ENCODE measurements at regions not wholly inside any gene's neighbourhood (a gene's known extent, or its start where the extent isn't known, plus 50 kb on each side); places are given as distances from the start of the nearest gene placed in this dataset.

DNA sequence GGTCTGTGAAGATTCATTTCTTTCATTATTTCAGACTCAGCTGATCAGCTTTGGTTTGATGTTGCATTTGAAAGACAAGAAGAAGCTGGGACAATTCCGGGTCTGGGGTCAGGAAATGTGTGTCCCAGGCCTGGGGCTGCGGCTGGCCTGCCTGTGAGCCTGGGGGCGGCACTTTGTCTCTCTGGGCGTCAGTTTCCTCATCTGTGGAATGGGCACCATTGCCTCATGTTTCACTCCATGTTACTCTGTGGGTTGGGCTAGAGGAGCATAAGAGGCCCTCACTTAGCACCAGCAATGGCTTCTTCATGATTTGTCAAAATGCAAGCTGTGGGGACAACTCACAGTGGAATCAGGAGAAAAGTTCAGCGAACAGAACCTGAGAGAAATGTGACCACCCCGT lies 570.1 kb downstream of the VRK1 start:
- DNase-seq = no peak

DNA sequence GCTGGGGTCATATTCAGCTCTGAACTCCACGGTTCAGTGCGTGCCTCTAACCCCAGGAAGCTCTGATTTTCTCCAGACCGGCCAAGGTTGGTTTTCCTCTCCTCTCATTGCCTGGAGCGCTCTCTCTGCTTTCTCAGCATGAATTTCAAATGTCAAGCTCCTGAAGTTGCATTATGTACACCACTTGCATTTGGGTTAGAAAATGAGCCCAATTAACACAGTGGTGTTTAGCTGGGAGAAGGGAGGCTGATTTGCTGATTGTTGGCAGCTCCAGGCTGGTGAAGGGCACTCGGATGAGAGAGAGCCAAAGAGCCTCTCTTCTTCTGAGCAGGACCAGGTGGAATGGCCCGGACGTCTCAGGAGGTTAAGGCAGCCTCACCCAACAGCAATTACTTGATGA lies 570.9 kb downstream of the VRK1 start:
- no peak for DNase-seq

DNA sequence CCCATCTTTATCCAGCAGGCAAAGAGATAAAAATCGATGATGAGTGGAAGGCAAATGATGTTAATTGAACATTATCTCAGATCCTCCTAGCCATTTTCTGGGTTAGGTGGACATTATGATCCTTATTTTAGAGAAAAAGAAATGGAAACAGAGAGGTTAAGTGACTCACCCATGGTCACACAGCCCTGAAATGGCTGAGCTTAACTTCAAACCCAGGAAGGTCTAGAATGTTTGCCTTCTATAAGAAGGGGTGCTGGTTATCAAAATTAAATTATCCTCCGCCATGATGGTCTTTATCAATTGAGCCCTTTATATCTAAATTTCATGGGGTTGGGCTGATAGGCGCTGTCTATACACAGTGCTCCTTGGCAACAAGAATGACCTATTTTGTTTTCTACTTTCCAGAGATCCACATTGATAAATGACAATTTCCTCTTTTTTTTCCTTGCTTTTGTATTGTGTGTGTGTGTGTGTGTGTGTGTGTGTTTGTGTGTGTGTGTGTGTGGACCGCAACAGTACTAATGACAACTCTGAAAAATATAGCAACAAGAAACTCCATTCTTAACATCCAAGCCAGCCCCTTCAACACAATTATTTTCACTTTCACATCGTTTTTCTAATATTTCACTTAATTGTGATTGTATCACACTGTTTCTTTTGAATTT lies 571.9 kb downstream of the VRK1 start:
- DNase-seq = no peak

DNA sequence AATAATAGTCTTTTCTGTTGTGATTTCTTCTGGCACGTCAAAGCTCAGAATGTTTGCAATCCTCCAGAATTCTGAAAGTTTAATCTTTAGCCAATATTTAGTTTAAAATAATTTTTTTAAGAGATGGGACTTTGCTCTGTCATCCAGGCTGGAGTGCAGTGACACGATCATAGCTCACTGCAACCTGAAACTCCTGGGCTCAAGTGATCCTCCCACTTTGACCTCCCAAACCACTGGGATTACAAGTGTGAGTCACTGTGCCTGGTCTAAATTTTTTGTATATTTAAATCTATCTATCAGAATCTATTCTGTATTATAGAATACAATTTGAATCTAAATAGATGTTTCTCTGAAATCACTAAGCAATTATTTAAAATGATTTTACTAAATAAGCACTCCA lies 572.7 kb downstream of the VRK1 start:
- no peak for DNase-seq

DNA sequence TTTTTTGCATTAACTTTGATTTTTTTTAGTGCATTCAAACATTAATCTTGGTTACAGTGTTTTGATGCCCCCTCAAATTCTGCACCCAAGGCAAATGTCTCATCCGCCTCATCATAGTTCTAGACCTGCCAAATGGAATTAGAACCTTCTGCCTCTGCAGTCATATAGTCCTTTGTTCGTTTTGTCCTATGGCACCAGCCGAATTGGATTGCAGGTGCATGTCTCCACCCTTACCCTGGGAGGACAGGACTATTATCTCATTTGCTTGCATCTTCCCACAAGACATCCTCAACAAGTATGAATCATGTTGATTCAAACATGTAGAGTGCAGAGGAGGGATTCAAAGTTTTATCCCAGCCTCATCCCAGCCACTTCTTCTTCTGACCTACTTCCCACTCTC lies 579.1 kb downstream of the VRK1 start:
- DNase-seq = no peak

DNA sequence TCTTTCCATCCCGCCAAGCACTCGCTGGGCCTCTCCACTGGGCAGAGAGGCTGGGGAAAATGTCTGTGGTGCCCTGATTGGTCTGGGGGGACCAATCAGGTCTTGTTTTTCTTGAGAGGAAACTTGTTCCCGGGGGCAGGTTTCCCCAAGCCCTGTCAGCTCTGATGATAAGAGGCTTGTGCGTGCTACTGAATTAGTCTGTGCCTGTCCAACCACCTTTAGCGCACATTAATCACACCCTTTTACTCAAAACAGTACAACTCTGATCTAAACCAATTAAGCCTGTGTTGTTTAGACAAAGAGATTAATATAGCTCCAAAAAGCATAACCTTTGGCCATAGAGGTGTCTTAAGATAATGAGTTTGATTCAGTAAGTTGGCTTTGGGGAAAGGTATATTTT lies 580.4 kb downstream of the VRK1 start:
- no peak for DNase-seq

DNA sequence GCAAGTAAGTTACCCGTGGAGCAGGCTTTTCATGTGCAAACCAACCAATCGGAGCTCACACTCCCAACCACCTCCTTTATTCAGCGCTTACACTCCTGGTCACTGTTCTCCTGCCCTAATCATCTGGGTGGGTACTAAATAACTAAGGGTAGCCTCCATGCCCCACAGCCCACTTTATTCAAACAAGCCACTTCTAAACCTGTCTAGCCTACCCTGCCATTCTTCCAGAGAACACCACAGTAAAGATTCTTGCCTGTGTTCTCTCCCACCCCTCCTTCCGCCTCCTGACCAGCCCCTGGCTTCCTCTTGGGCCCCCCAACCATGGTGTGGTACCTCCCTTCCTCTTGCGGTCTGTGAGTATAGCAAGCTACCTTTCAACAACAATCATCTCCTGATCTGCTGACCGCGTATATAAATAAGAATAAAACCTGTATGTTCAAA lies 581.9 kb downstream of the VRK1 start:
- no peak for DNase-seq

DNA sequence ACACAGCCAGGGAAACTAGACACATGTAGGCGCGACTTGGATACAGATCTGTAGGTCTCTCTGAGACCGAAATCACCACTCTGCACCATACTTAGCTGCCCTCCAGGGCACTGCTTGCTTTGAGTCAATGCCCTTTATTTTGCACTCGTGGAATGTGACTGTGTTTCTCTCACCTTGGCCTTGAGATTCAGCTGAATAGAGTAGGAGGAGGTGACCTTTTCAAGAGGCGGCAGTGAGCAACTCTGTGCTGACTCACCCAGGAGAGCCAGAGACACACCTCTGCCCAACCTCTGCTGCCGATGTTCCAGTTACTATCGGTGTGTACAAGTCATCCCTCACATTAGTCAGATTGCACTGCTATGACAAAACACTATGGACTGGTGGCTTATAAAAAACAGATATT lies 583.4 kb downstream of the VRK1 start:
- no peak for DNase-seq

DNA sequence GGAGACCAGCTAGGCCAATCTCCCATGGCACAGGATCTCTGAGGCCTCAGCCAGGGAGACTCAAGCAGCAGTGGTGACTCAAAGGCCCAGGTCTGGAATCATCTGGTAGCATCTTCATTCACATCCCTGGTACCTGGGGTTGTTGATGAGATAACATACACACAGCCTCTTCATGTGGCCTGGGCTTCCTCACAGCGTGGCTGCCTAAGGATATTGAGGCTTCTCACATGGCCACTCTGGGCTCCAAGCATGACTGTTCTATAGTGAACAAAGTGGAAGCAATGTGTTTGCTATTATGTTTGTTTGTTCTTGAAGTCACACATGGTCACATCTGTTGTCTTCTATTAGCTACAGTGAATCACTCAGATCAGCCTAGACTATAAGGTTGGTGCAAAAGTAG lies 584.1 kb downstream of the VRK1 start:
- DNase-seq = no peak

DNA sequence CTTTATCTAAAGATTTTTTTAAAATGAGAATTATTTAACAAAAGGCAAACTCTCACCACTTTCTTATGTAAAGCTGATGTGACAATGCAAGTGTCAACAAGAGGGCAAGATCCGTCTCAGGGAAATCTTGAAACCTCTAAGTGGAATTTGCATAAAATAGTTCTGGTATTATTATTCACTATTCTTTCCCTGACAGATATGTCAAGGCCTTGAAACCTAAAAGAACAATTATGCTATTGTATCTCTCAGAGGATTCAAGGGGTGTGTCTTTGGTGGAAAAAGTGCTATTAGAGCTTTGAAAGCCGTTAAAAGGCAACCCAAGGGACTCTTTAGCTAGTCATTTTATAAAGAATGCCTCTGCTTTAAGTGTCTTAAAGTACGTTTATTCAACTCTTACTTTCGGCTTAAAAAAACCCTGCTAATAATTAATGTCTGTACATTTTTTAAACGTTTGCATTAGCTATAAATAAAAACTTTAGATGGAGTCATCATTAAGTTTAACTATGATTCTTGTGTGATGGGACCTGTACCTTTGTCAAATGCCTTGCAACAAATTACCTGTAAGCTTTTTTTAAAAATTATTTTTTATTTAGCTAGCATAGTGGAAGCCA lies 585.5 kb downstream of the VRK1 start:
- no peak for DNase-seq

DNA sequence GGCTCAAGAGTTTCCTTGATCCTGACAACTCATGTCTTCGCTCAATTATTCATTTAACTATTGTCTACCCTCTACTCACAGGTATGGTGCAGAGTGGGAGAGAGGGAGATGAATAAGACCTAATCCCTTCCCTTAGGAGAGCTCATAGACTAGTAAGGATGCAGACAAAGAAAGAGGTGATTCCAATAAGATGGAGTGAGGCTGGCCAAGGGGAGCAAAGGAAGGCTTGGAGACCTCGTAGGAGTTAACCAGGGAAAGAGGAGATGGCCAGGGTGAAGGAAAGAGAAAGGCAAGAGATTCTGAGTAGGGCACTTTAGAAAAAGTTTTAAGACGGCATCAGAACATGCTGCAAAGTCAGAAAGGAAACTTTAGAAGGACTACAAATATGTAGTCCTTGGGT lies 588.5 kb downstream of the VRK1 start:
- no peak for DNase-seq

DNA sequence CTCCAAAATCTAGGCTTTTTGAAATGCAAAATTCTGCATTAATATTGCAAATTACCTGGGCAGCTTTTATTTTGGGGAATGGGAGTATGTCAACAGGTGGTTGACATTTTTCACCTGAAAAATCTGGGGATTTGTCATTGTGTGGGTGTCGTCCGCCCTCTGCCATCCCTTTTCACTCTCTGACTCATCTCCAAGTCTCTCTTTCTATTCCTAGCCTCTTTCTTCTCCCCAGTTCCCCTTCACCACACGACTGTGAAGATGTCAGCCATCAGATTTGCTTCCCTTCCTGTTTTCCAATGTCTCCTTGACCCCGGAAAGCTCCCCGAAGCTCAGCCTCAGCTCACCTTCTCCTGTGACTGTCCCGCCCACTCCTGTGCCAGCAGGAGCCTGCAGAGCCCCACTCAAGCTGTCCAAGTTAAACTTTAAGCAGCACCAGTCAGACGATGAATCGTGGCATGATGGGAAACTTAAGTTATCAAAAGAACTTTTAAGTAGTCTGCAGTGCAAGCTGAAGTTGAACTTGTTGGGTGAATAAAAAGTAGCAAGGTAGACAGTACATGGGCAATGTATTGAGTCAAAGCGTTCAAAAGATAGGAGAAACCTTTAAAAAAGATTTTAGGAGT lies 590.2 kb downstream of the VRK1 start:
- DNase-seq = no peak

DNA sequence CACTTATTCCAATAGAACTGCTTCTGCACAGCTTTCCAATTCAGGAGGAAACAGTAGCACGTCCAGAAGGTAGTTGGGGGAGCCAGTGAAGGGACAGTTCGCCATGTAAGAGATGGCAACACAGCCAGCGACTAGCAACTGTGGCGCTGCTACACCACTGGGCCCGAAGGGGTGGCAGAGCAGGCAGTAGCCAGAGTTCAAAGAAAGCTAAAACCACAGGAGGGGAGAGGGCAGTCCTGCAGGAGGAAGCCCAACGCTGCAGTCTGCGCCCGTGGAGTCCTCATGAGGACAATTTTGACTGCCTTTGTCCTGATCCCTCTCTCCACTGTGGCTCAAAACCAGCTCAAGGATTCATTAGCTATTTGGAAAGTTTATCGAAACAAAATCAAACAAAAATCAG lies 591.2 kb downstream of the VRK1 start:
- DNase-seq = no peak

DNA sequence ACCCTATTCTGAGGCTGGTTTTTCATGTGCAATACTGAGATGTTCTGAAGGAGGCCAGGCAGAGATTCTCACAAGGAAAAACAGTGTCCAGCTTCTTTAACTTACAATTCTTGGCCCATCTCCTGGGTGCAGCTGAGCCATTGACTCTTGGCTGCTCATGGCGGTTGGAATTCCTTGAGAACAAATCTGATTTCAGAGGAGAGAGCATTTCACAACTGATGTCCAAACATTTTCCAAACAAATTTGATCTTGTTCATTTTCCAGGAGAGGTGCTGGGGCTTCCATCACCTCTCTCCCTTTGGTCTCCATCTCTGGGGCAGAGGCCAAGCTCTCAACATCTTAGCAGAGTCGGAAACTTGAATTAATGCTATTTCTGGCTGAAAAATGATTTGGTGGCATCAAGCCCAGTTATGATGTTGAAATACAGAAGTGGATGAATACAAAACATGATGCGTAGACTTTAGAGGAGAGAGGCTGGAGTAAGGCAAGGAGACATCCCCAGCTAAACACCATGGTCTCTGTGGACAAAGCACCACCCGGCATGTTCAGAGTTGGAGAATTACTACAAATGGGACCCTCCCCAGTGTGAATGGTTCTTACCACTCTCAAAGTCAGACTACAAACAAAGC lies 593.0 kb downstream of the VRK1 start:
- no peak for DNase-seq

DNA sequence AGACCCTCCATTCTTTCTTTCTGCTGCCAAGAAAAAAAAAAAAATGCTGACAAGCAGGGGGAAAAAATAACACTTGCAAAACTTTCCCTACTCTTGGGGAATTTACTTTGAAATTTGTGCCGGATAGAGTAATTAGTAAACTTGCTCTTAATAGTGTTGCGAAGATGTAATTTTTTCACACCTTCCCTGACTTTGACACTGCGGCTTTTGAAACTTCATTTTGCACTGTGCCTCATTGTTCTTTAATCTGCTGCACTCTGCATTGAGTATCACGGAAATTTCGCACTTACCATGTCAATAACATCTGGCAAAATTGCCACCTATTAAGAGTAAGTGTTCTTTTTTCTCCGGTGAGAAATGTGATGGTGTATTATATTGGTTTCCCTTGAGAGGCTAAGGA lies 596.1 kb downstream of the VRK1 start:
- DNase-seq = no peak

DNA sequence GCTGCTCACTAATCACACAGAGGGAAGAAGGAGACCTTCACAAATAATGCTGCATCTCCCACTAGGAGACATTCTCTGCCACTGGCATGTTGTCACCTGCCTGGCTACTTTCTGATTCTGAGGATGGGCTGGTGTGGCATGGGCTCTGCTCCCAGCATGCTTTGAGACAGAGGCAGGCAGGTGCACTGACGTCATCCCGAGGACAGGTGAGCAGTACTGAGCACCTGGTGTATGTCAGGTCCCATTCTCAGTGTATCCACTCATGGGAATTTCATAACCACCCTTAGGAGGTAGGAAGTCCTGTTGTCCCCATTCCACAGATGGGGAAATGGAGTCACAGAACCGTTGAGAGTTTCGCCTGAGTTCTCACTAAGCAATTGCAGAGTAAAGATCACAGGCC lies 597.9 kb downstream of the VRK1 start:
- no peak for DNase-seq

DNA sequence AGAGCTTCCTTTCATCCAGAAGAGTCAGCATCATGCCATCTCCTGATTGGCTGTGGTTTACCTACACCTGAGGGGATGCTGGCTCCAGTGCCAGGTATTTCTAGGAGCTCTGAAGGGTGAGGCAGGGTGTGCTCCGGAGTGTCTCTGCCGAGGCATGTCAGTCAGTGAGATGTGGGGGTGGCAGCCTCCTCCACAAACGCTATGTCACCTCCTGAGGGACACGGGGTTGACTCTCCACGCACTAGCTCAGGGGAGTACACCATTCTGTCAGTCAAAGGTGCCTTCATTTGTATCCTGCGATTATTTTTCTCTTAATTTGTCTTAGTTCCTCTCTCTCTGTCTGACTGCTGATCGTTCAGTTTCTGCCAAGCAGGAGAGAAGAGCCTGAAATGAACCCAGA lies 604.5 kb downstream of the VRK1 start:
- DNase-seq = no peak

DNA sequence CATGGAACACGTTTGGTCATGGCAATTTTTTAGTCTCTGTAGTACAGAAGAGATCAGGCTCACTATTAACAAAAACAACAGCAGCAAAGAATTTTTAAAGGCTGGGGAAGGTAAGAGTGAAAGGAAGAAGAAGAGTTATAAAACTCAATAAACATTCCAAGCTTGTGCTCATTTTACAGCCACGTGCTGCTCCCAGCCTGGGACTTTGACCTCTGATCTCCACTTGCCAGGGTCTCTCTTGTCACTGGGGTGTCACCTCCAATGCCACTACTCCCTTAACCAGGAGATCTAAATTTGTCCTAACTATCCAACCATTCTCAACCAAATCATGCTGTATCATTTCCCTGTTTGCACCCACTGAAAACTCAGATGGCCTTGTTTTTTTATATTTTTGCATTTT lies 605.1 kb downstream of the VRK1 start:
- DNase-seq = no peak

DNA sequence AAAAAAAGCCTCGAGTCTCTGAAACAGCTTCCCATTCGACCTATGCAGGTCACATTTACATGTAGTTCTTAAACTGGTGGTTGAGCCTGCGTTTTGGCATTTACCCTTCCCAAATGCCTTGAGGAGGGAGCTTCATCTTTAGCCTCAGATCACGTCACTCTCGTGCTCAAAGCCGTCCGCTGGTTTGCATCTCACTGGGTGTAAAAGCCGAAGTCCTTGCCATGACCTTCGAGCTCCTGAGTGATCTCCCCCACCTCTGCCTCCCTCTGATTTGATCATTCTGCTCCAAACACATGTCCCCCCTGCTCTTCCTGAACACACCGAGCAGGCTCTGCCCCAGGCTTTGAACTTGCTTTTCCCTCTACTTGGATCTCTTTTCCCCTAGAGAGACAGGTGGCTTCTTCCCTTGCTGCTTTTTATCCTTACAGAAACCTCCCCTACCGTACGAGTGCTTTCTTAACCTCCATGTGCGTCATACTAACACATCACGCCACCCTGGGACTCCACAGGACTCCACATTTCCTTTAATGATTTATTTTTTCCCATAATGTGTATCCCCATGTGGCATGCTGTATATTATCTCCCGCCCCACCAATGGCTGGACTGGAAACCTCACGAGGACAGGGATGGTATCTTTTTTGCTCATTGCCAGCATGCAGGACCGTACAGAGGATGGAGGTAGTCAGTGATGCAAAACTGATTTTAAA lies 610.7 kb downstream of the VRK1 start:
- no peak for DNase-seq

DNA sequence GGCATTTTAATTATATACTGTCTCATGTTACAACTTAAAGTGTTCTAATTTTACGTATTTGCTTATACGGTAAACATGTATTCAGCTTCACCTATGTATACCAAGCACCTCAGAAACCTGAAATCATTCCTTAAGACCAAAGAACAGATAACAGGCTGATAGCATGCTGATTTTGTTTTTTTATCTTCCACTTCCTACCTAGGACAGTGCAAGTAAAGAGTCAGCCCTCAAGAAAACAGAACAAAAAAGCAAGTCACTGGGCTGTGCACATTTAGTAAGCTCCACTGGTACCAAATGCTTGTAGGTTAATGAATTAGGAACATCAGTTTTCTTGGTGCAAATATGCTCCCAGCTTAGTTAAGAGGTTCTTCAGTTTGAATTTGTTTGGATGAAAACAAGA lies 611.3 kb downstream of the VRK1 start:
- DNase-seq = no peak

DNA sequence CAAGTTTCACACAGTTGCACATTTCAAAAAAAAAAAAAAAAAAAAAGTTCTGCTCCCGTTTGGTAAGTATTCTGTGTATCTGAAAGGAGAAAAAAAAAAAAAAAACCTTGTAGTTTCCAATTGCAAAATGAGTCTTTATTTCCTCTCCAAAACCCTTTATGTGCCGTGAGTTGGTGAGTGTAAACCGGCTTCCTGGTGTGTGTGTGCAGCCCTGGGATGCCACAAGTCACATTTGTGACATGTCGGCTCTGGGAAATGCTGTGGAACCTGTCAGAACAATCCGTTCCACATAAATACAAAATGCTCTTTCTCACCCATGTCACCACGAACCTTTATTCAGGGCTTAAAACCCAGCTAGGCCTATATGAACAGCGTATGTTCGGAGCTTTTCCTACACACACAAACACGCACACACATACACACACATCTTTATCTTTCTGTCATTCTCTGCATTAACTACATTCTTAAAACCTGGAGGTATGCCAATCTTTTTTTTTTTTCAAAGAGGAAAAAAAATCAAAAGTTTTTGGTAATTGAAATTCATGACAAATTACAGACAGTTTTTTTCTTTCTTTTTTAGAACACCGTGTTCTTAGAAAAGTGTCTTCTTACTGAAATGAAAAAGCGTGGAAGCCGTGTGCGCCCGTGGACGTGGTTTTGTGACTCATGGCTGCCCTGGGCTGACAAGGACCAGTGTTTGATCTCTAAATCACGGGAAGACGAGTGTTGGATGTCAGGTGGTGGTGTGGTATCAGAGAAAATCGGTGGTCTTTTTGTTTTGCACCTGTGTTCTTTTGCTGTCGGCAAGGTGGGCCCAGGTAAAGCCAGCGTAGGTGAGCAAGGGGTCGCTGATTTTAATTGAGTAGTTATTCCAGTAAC lies 612.0 kb downstream of the VRK1 start:
- DNase-seq = no peak

Data from NCI-H774 (cell line).